ENCODE measurements at regions not wholly inside any gene's neighbourhood (a gene's known extent, or its start where the extent isn't known, plus 50 kb on each side); places are given as distances from the start of the nearest gene placed in this dataset.
"Not testable (repeated sequence)": the region's sequence is repeated elsewhere in the genome, so short reads cannot be mapped to it uniquely, and the experiment has no call there.

DNA sequence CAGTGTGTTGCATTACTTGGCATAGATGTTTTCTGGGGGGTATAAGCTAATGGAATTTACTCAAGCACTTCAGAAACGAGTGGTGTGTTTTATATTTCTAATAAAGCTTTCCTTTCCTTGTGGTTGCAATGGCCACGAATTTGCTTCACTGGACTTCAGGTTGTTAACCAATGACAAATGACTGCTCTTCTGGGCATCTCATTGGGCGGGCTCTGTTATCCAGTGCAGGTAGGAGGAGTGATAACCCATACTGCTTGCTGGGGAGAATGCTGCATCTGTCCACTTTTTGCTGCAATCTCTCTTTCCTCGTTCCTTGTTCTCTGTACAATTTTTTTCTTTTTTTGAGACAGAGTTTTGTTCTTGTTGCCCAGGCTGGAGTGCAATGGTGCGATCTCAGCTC lies 80.0 kb upstream of the RPH3A start:
- no peak for DNase-seq

DNA sequence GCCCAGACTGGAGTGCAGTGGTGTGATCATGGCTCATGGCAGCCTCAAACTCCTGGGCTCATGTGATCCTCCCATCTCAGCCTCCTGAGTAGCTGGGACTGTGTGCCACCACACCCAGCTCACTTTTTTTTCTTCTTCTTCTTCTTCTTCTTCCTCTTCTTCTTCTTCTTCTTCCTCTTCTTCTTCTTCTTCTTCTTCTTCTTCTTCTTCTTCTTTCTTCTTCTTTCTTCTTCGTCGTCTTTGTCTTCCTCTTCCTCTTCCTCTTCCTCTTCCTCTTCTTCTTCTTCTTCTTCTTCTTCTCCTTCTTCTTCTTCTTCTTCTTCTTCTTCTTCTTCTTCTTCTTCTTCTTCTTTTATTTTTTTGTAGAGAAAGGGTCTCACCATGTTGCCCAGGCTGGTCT lies 78.8 kb upstream of the RPH3A start:
- not testable (repeated sequence) for DNase-seq

DNA sequence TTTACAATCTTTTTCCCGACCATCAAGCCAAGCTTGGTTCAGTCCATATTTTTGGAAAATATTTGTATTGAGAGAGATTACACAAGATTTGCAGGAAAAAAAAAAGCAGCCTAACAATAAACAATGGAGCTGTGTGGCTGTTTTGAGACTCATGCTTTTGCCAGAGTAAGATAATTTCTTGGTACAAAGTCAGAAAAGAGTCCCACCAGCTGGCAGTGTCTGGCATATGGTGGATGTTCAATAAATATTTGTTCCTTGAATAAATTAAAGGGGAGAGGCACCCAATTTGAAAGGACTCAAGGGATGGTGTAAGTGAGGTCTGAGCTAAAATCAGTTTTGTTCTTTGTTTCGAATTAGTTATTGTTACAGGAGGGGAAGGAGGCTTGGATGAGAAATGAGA lies 78.1 kb upstream of the RPH3A start:
- no peak for DNase-seq

DNA sequence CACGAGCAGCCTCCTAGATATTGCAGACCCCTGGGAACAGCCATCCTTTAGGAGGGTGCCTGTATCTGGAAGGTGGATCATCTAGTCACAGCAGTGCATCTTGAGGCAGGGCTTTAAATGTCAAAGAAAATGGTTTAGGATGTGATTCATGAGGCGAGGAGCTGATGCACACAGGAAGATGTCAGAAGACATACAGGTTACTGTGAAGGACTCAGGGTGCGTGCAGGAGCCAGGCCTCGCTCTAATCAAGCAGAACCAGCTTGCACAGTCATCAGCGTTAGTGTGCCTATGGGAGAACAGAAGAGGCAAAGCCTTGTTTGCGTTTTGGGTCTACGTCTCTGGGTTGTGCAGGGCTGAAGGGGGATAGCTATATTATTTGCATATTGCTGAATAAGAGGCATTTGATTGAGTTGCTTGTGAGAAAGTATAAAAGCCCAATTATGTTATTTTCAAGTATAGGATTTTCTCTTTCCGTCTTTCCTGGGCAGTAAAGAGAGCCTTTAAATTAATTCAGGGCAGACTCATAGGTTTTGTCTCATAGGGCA lies 77.3 kb upstream of the RPH3A start:
- no peak for DNase-seq

DNA sequence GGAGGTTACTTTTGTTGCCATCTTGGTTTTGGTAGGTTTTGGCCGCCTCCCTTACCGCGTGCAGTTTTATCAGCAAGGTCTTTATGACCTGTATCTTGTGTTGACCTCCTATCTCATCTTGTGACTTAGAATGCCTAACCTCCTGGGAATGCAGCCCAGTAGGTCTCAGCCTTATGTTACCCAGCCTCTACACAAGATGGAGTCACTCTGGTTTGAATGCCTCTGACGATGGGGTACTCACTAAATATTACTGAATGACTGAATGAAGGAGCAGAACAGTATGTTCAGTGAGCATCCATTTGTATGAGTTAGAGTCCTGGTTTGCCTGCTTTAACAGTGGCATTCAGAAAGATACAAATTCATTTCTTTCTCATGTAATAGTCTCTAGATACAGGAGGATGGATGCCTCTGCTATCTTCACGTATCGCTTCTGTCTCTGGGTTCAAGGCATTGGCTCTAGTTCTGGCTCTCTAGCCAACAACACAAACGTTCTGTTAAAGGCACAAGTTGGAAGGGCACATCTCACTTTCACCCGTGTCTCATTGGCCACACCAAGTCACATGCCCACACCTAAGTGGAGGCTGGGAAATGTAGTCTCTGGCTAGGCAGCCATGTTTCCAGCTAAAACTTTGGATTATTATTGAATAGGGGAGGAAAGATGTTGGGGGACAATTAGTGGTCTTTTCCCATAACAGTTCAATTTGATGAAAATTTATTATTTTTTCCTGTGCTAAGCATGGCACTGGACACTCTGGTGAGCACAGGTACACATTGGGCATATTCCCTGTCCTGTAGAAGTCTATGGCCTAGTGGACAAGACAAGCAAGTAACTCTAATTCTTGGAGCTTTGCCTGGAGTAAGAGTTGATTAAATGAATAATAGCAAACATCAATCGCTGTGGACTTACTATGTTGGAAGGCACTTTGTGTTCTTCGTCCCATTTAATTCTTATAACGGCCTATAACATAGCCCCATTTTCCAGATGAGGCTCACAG lies 75.2 kb upstream of the RPH3A start:
- no peak for DNase-seq

DNA sequence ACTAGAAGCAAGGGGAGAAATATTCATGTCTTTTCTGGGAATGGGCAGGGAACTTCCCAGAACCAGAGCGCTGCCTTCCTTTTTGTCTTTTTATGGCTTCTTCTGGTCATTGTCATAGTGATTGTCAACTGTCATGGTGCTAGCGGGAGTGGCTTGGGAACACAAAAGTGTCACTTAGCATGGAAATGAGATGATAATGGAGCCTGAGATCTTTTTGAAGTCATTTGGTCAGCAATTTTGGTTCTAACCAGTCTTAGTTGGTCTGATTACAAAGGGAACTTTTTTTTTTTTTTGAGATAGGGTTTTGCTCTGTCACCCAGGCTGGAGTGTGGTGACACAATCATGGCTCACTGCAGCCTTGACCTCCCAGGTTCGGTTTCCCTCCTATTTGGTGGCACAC lies 62.7 kb upstream of the RPH3A start:
- no peak for DNase-seq

DNA sequence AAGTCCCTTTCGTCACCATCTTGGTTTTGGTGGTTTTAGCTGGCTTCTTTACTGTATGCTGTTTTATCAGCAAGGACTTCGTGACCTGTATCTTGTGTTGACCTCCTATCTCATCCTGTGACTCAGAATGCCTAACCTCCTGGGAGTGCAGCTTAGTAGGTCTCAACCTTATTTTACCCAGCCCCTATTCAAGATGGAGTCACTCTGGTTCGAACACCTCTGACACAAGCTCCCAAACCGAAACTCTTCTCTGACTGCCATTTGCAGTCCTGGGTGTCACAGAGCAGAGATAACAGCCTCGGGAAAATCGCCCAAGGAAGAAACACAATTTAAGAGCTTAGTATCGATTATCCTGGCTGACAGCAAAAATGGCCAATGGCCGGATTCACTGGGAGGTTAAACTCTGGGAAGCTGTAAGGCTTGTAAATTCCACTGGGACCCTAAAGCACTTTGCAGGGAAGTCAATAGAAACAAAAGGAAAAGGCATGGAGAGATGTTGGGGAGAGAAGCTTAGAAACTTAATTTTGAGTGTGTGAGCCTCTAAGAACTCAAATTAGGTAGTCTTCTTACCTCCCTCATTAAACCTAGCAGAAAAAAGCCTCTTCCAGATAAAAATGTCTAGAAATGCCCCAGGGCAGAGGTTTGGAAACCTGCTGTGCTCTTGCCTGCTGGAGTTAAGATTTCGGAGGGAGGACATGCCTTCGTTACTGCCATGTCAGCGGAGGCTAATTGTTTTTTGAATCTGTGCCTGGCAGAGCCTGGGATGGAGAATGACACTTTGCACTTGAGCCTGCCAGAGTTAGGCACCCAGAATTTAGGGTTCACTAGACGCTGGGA lies 56.5 kb upstream of the RPH3A start:
- DNase-seq = no peak

DNA sequence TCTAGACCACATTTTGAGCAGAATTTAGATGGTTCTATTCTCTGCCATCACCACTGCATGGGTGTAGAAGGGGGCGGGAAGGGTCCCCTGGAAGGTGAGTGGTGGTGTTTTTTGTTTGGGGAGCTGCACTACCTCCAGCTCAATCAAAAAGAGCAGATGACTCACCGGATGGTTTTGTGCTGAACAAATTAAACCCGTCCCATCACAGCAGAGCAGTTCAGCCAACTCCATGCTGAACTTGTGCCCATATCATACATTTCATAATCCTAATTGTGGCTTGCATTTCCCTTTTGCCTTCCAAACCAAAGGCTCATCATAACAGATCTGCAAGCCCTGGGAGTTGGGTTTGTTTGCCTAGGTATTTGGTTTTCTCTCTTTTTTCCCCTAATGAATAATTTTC lies 53.0 kb upstream of the RPH3A start:
- no peak for DNase-seq

DNA sequence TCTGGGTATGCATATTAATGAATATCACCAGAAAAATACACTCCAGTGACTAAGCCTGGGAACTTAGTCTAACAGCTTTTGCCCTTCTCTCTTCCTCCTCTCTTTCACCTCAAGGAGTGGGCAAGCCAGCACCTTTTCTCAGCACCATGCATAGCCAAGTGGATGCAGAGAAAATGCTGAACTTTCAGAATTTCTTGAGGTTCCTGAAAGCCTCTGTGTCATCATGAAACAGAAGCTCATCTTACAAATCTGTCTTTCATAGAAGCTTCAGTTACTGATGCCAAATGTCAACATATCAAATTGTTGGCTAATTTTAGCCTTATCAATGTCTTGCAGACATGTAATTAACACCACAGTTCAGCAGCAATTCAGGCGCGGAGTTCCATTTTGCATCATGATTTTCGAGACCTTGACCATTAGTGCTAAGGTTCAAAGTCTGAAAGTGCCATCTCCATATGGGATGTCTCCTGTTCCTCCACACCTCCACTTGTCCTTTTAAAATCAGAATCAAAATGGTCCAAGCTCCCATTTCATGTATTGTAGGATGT lies 51.1 kb upstream of the RPH3A start:
- DNase-seq = no peak

DNA sequence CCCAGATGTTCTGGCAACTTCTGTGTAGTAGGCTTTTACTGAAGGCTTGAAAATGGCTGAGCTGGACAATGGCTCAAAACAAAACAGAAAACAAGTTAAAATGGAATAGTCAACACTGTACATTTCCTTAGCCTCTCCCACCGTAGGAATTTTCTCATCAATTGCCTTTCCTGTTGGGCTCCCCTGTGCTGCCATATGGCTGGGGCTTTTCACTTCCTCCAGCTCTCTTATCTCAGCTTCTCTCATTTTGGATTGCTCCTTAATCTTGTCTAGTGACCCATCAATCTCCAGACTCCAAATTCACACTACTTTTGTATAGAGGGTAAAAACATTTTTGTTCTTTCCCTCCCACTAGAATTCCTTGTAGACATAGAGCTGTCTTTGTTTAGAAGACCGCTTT lies 50.4 kb upstream of the RPH3A start:
- no peak for DNase-seq
